BLaER1 treated with 17β-estradiol and CSF1 and Interleukin-3, amounts not matched to agents 10 nM and 100 nM (cell line): ENCODE measurements at regions not wholly inside any gene's neighbourhood (a gene's known extent, or its start where the extent isn't known, plus 50 kb on each side); places are given as distances from the start of the nearest gene placed in this dataset.

Experiments
- H3K27ac ChIP-seq, 11 experiments: shearing (Covaris generic); formaldehyde crosslinking; 2 replicates each; pipeline ENCODE4 v1.8.1; 2022
- H3K27me3 ChIP-seq, 11 experiments: shearing (Covaris generic); formaldehyde crosslinking; 2 replicates each; pipeline ENCODE4 v1.8.1; 2022
- H3K36me3 ChIP-seq, 11 experiments: shearing (Covaris generic); formaldehyde crosslinking; 2 replicates each; pipeline ENCODE4 v1.8.1; 2022
- H3K4me1 ChIP-seq, 10 experiments: shearing (Covaris generic); formaldehyde crosslinking; 2 replicates each; pipeline ENCODE4 v1.8.1; 2022
- H3K4me2 ChIP-seq, 11 experiments: shearing (Covaris generic); formaldehyde crosslinking; 2 replicates each; pipeline ENCODE4 v1.8.1; 2022
- H3K4me3 ChIP-seq, 10 experiments: shearing (Covaris generic); formaldehyde crosslinking; 2 replicates each; pipeline ENCODE4 v1.8.1; 2022
- H3K9ac ChIP-seq, 11 experiments: shearing (Covaris generic); formaldehyde crosslinking; 2 replicates each; pipeline ENCODE4 v1.8.1; 2022
- H3K9me3 ChIP-seq, 11 experiments: shearing (Covaris generic); formaldehyde crosslinking; replicated peaks in 1 of 11; 2 replicates each; pipeline ENCODE4 v1.8.1; 2022
- H4K20me1 ChIP-seq, 11 experiments: shearing (Covaris generic); formaldehyde crosslinking; 2 replicates each; pipeline ENCODE4 v1.8.1; 2022
- Cebpa-rat ChIP-seq, 11 experiments: shearing (Covaris generic); IDR thresholded peaks; 2 replicates each; pipeline ENCODE4 v1.8.1; 2022

- no peak overlapping the region for H3K27ac ChIP-seq
- no peak for TF ChIP-seq Cebpa-rat (IDR thresholded peaks at IDR 0.05)
These were observed 81.3 kb upstream of the NAALADL2 start for GRCh38 chr3:174777813-174778212.

GRCh38 chr3:174783502-174783901 lies 75.6 kb upstream of the NAALADL2 start:
- H4K20me1 ChIP-seq: no peaks in the 10 kb centered on the region
- H3K27me3 ChIP-seq: no peaks in the 10 kb centered on the region
- peaks cover 0 to 6% (median 0%) of the 10 kb centered on the region in 11 experiments; a peak in 2 of 22 replicates for H3K9me3 ChIP-seq
- TF ChIP-seq Cebpa-rat (IDR thresholded peaks at IDR 0.05): no peak
- H3K4me2 ChIP-seq: no peak overlapping the region
- H3K4me1 ChIP-seq: no peaks in the 10 kb centered on the region
- H3K4me3 ChIP-seq: no peak overlapping the region
- H3K36me3 ChIP-seq: no peaks in the 10 kb centered on the region
- H3K9ac ChIP-seq: no peak overlapping the region
- no peak overlapping the region for H3K27ac ChIP-seq

More at GRCh38 chr3:174777813-174778212, 81.3 kb upstream of the NAALADL2 start:
- H3K27me3 ChIP-seq: no peaks in the 10 kb centered on the region
- no peaks in the 10 kb centered on the region for H4K20me1 ChIP-seq
- no peaks in the 10 kb centered on the region for H3K4me1 ChIP-seq
- peaks cover 0 to 6% (median 0%) of the 10 kb centered on the region in 11 experiments; a peak in 2 of 22 replicates for H3K9me3 ChIP-seq
- no peak overlapping the region for H3K4me2 ChIP-seq
- H3K4me3 ChIP-seq: no peak overlapping the region
- no peak overlapping the region for H3K9ac ChIP-seq
- no peaks in the 10 kb centered on the region for H3K36me3 ChIP-seq

- Histone ChIP-seq H3K4me1 (no peaks in the 10 kb centered on the region), H3K27me3 (no peaks in the 10 kb centered on the region), H3K4me2 (no peak overlapping the region), H3K9me3 (peaks cover 0 to 6% (median 0%) of the 10 kb centered on the region in 11 experiments; a peak in 2 of 22 replicates), H4K20me1 (no peaks in the 10 kb centered on the region), H3K36me3 (no peaks in the 10 kb centered on the region), H3K9ac (no peak overlapping the region), H3K27ac (no peak overlapping the region), H3K4me3 (no peak overlapping the region)
- no peak for TF ChIP-seq Cebpa-rat (IDR thresholded peaks at IDR 0.05)
These were observed 74.8 kb upstream of the NAALADL2 start for GRCh38 chr3:174784206-174784934.

- no peak for TF ChIP-seq Cebpa-rat (IDR thresholded peaks at IDR 0.05)
- Histone ChIP-seq H4K20me1 (no peaks in the 10 kb centered on the region), H3K4me2 (no peak overlapping the region)
These were observed 72.3 kb upstream of the NAALADL2 start for GRCh38 chr3:174786825-174787224.

GRCh38 chr3:174791161-174791560 lies 68.0 kb upstream of the NAALADL2 start:
- H3K27ac ChIP-seq: no peak overlapping the region
- no peak for TF ChIP-seq Cebpa-rat (IDR thresholded peaks at IDR 0.05)
- no peaks in the 10 kb centered on the region for H3K36me3 ChIP-seq
- H3K9me3 ChIP-seq: no peaks in the 10 kb centered on the region
- no peaks in the 10 kb centered on the region for H3K4me1 ChIP-seq
- H3K4me3 ChIP-seq: no peak overlapping the region
- no peak overlapping the region for H3K4me2 ChIP-seq
- no peak overlapping the region for H3K9ac ChIP-seq
- no peaks in the 10 kb centered on the region for H3K27me3 ChIP-seq
- no peaks in the 10 kb centered on the region for H4K20me1 ChIP-seq

More at GRCh38 chr3:174786825-174787224, 72.3 kb upstream of the NAALADL2 start:
- no peaks in the 10 kb centered on the region for H3K9me3 ChIP-seq
- no peak overlapping the region for H3K9ac ChIP-seq
- H3K4me3 ChIP-seq: no peak overlapping the region
- no peak overlapping the region for H3K27ac ChIP-seq
- no peaks in the 10 kb centered on the region for H3K27me3 ChIP-seq
- H3K4me1 ChIP-seq: no peaks in the 10 kb centered on the region
- no peaks in the 10 kb centered on the region for H3K36me3 ChIP-seq

- Histone ChIP-seq H3K36me3 (no peaks in the 10 kb centered on the region), H3K4me1 (no peaks in the 10 kb centered on the region)
These were observed 66.3 kb upstream of the NAALADL2 start for GRCh38 chr3:174792864-174793263.

More at GRCh38 chr3:174792864-174793263, 66.3 kb upstream of the NAALADL2 start:
- H3K9me3 ChIP-seq: no peaks in the 10 kb centered on the region
- no peaks in the 10 kb centered on the region for H4K20me1 ChIP-seq
- no peak for TF ChIP-seq Cebpa-rat (IDR thresholded peaks at IDR 0.05)
- no peak overlapping the region for H3K4me3 ChIP-seq
- H3K4me2 ChIP-seq: no peak overlapping the region
- H3K27ac ChIP-seq: no peak overlapping the region
- no peaks in the 10 kb centered on the region for H3K27me3 ChIP-seq
- no peak overlapping the region for H3K9ac ChIP-seq
